GM18507 (cell line): ENCODE measurements at regions not wholly inside any gene's neighbourhood (a gene's known extent, or its start where the extent isn't known, plus 50 kb on each side); places are given as distances from the start of the nearest gene placed in this dataset.
"Not testable (repeated sequence)": the region's sequence is repeated elsewhere in the genome, so short reads cannot be mapped to it uniquely, and the experiment has no call there.

ENCODE experiments used
- DNase-seq: peaks from one replicate; pipeline ENCODE4 v3.0.0; 2011; ENCODE audit warnings: low read depth; ENCODE audit not compliant: insufficient read length; ENCODE audit errors: extremely low spot score
- FAIRE-seq: peaks from 2 replicates; lab custom pipeline; 2011; peaks lifted over from hg19 to GRCh38; lab: Jason Lieb, UNC

GRCh38 chr4:153906231-153906630 lies 117.3 kb upstream of the SFRP2 start:
- FAIRE-seq, result no peak
- DNase-seq, result no peak

DNA sequence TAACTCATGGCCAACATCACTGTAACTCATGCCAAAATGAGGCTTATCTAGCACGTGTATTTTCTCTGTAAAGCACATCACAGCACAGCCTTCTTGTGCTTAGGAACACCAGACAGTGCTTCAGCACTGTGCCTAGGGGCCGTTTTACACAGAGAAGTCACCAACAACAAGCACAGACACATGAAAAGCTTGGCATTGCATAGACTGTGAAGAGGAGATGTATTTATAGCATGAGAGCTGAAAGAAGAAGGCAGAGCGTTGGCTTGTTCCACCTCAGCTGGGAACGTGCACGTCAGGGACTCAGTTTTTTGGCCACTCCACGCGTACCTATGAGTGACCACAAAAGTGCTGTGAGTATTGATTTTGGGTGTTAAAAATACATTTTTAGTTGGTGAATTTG lies 116.3 kb upstream of the SFRP2 start:
- FAIRE-seq (no peak), DNase-seq (no peak)

DNA sequence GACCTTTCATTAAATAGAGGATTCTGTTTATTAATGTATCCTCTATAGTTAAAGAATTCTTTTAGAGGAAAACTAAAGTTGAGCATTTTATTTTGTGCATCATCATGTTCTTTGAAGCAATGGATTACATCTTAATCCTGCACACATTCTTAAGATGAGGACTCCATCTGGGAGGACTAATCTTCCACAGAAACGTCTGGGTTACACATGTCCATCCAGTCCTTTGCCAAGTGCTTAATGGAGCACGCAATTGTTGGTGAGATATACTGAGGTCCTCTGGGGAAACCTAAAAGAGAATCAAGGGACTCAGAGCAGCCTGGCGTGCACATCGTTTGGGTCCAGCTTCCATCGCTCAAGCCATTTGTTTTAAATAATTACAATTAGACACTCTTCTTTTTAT lies 115.1 kb upstream of the SFRP2 start:
- DNase-seq (no peak), FAIRE-seq (no peak)

DNA sequence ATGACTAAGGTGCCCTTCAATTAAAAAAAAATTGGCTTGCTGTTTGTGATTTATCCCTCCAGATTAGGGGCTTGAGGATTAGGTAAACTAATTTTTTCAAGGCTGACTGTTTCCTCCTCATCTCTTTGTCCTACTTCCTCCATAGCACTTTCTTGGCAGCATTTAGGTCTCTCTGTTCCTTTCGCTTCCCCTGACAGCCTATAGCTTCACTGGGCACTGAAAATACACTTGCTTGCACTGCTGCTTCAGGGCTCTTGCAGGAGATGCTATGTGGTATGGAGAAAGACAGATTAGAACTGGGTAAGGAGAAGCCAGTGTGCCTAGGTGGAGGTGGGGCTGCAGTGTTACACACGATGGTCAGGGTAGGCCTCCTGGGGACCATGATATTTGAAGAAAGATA lies 112.3 kb upstream of the SFRP2 start:
- DNase-seq, result no peak
- FAIRE-seq, result no peak

DNA sequence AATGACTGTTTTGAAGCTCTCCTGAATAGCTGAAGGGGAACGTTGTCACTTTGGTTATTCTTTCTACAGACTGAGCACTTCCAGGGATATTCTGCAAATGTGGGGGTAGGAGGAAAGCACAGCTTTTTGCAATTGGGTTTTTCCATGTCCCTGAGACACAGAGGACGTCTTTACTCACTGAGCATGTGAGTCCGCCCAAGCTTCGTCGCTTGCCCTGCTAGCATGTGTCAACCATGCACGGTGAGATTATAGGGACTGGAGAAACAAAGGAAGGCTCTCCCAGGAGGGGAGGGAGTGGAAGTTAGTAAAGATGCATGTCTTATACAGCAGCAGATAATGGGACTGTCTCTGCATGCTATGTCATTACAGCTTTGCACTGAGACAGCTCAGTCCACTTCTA lies 111.5 kb upstream of the SFRP2 start:
- FAIRE-seq, result no peak
- no peak for DNase-seq

DNA sequence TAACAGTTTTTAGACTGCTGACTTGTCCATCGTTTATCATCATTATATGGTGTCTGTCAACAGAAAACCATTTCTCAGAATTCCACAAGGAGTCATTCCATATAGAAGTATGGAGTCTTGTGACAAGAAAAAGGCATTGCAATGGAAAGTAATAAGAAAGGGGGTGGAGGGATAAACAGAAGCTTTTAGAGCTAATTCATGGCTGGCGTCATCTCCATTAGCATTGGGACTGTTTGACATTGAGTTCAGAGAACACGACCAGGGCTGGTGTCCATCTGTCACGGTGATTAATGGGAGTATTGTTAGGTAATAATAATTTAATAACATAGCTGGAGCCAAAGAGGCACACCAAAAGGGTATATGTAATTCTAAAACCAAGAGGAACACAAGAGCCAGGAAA lies 101.9 kb upstream of the SFRP2 start:
- FAIRE-seq, result no peak
- no peak for DNase-seq

- FAIRE-seq, result no peak
- no peak for DNase-seq
Measured at GRCh38 chr4:153887217-153887616, 98.3 kb upstream of the SFRP2 start.

GRCh38 chr4:153884325-153884724 lies 95.4 kb upstream of the SFRP2 start:
- DNase-seq (no peak), FAIRE-seq (no peak)

DNA sequence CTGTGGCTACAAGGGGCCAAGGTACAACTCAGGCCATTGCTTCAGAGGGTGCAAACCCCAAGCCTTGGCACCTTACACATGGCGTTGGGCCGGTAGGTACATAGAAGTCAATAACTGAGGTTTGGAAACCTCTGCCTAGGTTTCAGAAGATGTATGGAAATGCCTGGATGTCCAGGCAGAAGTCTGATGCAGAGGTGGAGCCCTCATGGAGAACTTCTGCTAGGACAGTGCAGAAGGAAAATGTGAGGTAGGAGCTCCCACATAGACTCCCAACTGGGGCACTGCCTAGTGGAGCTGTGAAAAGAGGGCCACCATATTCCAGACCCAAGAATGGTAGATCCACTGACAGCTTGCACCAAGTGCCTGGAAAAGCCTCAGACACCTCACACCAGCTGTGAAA lies 92.1 kb upstream of the SFRP2 start:
- FAIRE-seq, result no peak

DNA sequence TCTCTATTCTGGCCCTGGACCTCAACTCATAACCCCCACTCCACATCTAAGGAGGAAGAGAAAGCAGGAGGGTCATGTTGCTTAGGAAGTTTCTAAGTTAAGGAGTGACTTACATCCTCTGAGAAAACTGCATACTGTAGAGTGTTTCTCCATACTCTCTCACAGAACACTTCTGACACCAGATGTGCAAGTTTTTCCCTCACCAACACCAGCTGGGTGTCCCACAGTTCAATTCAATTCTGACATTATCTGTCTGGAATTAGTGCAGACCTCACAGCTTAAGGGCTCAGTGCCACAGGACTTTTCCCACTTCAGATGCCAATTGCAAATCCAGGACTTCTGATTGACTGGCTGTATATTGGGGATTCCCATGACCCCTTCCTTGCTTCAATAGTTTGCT lies 89.0 kb upstream of the SFRP2 start:
- no peak for FAIRE-seq
- no peak for DNase-seq

More for the DNA sequence above, 92.1 kb upstream of the SFRP2 start:
- no peak for DNase-seq

DNA sequence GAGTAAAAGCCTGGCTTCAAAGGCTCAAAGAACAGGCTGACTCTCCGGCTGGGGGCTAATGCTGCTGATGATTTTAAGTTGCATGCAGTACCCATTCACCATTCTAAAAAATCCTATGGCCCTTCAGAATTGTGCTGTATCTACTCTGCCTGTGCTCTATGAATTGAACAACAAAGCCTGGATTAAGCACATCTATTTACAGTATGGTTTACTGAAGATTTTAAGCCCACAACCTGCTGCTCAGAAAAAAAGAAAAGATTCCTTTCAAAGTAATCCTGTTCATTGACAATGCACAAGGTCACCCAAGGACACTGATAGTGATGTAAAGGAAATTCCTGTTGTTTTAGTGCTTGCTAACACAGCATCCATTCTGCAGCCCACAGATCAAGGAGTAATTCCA lies 84.9 kb upstream of the SFRP2 start:
- FAIRE-seq (no peak), DNase-seq (no peak)

- FAIRE-seq, DNase-seq: not testable (repeated sequence)
Measured at GRCh38 chr4:153866766-153867165, 77.9 kb upstream of the SFRP2 start.

DNA sequence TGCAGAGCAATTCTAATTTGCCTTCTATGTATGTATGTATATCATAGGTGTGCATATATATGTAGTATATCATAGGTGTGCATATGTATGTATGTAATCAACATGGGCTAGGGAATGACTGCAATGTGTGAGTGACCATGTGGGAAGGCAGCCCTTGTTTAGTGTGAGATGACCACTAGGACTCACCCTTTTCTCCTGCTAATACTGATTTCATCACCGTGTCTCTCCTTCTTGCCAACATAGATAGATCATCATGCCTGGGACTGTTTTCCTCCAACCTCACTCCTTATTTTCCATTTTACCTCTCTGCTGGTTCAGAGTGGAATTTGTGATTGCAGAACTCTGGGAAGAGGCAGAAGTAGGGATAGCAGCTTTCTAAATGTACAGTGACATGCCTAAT lies 63.6 kb upstream of the SFRP2 start:
- DNase-seq (no peak), FAIRE-seq (no peak)

DNA sequence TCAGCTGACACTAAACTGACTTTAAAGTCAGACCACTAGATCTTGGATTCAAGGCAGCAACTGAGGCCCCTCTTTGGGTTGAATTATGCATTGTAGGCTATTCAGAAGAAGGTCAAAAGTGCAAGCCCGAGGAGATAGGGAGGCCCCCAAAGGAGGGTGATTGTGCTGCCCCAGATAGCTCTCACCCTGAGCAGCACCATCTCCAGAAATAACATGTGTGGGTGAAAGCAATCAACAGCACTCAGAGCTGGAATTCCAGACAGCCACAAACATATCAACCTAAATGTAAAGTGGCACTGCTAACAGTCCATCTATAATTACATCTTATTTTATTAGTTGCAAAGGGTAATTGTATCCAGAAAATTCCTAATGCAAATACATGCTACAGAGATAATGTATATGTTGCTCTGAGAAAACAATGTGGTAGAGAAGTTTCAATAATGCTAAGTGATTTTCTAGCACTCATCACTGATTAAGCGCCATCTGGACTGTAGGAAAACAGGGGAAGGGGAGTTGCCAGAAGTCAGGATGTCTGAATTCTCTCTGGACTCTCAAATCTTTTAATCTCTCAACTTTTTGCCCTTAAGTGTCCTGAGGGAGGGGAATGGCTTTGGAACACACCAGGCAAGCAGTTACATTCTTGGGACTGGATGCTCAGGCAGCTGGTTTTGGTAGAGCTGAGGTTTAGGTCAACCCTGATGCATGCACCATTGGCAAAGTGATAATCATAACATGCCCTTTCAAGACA lies 61.8 kb upstream of the SFRP2 start:
- DNase-seq (no peak), FAIRE-seq (no peak)

DNA sequence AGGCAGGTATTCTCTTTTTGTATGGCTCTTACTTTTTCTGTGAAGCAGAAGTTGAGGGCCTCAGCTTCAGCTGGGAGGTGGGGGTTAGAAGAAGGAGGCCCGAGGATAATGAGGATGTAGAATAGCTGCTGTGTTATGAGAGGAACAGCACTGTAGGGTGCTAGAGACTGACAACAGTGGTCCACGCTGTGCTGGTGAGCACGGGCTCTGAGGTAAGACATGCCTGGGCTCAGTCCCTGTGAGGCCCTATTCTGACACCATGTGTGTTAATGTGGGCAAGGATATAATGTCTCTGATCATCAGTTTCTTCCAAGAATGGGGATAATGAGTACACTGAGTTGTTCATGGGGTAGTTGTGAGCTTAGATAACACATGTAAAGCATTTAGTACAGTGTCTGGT lies 55.3 kb upstream of the SFRP2 start:
- FAIRE-seq (no peak), DNase-seq (no peak)
